HG02588 (cell line): ENCODE measurements at regions not wholly inside any gene's neighbourhood (a gene's known extent, or its start where the extent isn't known, plus 50 kb on each side); places are given as distances from the start of the nearest gene placed in this dataset.
A peak's percentile ranks its signal among the peaks of the same experiment; 100 is the strongest.
"Not testable (repeated sequence)": the region's sequence is repeated elsewhere in the genome, so short reads cannot be mapped to it uniquely, and the experiment has no call there.

ENCODE experiments used
- ATAC-seq: cut with Tn5 transposase; IDR thresholded peaks from one replicate; pipeline ENCODE4 v1.9.1; 2021; ENCODE audit warnings: mild to moderate bottlenecking, moderate library complexity; ENCODE audit not compliant: unreplicated experiment

GRCh38 chr7:84880326-84880997 lies 306.4 kb downstream of the SEMA3D start:
- not testable (repeated sequence) for ATAC-seq

DNA sequence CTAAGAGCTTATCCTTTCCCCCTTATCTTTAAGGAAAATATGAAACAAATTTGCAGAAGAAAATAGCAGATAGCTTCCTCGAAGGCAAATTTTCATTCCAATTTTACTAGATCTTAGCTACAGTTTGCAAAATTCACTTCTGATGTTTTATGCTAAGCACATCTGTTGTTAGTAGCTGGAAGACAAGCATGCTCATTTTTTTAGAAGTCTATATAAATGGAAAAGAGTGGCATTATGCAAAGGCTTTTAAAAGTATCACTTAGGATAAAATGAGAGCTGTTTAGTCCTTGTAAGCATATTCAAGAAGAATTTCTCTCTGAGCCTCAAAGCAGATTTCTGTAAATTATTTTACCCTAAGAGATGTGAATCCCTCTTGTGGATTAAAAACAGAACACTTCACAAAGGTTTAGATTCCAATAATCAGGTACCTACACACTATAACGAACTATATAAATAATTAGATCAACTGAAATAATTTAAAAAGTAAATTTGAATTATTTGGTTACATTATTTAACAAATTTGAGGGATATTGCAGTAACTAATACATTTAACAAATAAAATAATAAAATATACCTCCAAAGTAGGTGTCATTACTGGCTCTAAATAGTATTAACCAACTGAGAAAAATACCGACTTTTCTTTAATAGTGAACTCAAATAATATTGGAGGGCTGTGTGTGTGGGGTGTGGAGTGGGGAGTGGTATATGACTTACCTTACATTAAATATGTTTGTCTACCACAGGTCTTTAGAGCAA lies 307.1 kb downstream of the SEMA3D start:
- no peak for ATAC-seq

DNA sequence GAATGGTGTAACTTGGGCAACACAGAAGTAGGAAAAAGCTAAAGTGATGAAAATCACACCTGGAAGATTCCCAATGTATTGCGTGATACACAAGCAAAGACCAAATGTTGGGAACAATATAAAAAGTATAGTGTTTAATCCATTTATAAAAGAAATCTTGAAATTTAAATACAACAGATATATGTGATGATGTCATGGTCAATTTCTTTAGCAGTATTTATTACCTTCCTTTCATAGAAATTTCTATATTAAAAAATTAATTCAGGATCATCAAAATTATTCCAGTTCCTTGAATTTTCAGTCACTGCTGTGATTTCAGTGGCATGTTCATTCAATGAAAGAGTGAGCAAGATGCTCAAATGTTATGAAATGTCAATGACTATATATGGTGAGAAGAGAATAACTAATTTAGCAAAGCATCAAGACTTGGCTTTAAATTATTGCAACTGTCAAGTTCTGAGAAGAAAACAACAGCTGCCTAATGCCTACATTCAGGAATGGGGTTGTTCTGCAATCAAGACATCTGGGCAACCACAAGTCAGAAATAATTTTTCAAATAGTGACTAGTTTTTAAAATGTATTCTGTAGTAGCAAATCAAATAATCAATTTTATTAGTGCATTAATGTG lies 308.8 kb downstream of the SEMA3D start:
- ATAC-seq, result no peak

GRCh38 chr7:84876061-84876821 lies 310.6 kb downstream of the SEMA3D start:
- no peak for ATAC-seq

GRCh38 chr7:84865560-84865959 lies 321.3 kb downstream of the SEMA3D start:
- ATAC-seq, result no peak

DNA sequence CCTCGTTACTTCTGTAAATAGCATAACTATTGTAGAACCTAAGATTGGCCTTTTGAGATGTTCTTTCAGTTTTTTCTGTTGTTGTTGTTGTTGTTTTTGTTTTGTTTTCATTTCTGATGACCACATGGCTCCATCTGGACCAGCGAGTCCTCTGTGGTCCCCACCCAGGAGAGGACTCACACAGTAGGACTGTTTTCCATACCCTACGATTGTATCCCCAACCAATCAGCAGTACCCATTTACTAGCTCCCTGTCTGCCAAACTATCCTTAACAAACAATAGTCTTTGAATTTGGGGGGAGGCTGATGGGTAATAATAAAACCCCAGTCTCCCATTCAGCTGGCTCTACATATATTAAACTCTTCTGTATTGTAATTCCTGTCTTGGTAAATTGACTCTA lies 329.5 kb downstream of the SEMA3D start:
- ATAC-seq, result no peak

- no peak for ATAC-seq
Observed at GRCh38 chr7:84855758-84856157, 331.1 kb downstream of the SEMA3D start.

DNA sequence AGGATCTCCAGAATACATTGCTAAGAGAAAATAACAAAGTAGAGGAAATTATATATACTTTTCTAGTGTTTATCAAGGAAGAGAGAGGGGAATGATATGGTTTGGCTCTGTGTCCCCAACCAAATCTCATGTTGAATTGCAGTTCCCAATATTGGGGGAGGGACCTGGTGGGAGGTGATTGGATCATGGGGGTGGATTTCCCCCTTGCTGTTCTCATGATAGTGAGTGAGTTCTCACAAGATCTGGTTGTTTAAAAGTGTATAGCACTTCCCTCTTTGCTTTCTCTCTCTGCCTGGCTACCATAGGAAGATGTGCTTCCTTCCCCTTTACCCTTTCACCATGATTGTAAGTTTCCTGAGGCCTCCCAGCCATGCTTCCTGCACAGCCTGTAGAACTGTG lies 337.9 kb downstream of the SEMA3D start:
- ATAC-seq, result not testable (repeated sequence)

DNA sequence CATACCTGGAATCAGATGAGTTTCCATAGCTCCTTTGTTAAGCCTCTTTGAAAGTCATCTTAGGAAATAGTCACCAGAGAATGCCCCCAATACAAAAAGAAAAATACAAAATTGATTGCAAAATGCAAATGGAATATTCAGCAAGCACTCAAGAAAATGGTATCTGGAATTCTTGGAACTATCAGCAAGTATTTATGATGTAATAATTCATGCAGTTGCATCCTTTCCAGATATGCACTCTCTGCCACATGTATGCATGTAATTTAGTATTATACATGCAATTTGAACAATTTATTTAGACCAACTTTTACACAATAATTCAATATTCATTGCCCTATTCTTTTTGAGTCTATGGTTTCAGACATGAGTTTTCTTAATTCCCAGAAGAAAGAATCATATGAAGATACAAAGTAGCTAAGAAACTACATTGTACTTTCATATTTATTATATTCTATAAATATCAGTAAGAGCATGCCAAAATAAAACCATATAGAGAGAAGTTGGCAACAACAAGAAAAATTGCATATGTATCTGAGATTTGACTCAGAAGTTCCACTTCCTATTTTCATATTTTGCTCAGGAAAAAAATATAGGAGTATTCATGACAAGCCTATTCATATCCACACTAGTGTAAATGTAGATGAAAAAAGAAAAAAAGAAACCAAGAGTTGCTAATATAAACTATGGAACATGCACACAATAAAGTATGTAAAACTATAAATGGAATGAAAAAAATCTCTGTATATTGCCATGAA lies 338.5 kb downstream of the SEMA3D start:
- ATAC-seq, result no peak

DNA sequence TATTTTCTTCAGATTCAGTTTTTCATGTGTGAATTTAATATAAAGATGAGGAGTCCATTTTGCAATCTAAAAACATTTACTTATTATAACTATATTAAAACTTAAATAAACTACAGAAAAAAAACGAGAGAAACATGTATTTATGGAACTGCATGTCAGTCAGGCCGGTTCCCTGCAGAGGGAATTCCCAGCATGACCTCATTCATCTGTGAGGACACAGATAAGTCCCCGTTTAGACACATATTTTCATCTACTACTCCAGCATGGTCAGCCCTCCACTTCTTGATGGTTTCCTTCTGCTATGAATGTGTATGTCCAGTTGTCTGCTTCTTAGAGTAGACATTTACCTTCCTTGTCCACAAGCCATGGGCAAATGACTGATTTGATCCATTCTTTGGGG lies 339.1 kb downstream of the SEMA3D start:
- peak; percentile 47 for ATAC-seq

- no peak for ATAC-seq
Observed at GRCh38 chr7:84847038-84847437, 339.8 kb downstream of the SEMA3D start.

- ATAC-seq, result no peak
Observed at GRCh38 chr7:84845971-84846370, 340.9 kb downstream of the SEMA3D start.

DNA sequence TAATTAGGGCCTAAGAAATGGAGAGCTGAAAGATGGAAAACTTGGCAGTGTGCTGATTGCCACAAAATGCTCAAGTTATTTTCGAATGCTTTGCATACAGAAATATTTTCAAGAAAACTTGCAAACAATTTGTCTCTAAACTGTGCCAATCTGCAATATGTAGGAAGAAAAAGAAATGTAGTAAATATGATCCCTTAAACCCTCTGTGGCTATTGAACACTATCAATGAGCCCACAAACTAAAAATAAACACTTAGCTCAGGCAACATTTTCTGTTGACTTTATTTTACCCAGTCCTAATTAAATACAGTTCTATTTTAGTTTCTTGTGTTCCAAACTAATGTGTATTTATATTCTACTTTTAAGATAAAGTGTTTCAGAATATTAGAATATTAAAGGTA lies 342.1 kb downstream of the SEMA3D start:
- no peak for ATAC-seq

DNA sequence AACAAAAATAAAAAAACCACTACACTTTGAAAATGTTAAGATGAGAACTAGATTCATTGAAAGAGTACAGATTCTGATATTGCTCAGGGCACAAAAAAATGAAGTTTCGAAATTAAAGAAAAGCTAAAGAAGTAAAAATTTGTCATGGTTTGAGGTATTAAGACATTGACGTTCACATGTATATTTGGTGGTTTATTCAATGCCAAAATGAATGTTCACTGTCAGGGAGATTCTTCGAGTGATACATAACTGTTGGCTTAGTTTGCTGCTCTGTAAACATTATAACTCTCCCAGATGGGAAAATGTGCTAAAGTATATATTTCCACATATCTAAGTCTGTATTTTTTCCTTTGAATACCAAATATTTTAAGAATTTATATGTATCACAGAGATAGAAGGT lies 345.0 kb downstream of the SEMA3D start:
- no peak for ATAC-seq

DNA sequence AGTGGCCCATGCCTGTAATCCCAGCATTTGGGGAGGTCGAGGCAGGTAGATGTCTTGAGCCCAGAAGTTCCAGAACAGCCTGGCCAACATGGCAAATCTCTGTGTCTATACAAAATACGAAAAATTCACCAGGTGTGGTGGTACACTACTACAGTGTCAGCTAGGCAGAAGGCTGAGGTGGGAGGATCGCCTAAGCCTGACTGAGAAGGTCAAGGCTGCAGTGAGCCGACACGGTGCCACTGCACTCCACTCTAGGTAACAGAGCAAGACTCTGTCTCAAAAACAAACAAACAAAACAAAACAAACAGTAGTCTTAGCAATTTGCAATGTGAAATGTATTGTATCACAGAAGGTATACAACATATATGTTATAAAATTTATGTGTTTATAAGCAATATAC lies 348.0 kb downstream of the SEMA3D start:
- no peak for ATAC-seq

GRCh38 chr7:84837405-84837804 lies 349.5 kb downstream of the SEMA3D start:
- ATAC-seq, result no peak

DNA sequence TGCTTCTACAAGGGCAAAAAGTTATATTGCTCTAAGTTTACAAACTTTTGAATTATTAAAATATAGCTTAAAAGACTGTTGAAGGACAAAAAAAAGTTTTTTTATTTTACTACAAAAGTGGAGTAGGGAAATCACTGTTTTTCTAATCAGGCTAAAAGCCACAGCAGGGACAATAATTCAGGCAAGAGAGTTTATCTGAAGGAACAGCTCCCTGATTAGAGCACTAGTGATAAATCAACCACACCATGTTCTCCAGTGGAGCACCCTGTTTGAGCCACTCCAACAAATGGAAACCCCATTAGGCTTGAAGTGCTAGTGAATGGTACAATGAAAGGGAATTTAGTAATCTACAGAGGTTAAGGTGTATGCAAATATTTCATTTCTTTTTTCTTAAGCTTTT lies 357.1 kb downstream of the SEMA3D start:
- no peak for ATAC-seq

GRCh38 chr7:84824057-84824651 lies 362.7 kb downstream of the SEMA3D start:
- no peak for ATAC-seq

- ATAC-seq, result no peak
Observed at GRCh38 chr7:84823530-84823929, 363.3 kb downstream of the SEMA3D start.

GRCh38 chr7:84822941-84823510 lies 363.8 kb downstream of the SEMA3D start:
- no peak for ATAC-seq
